Suppressor macrophage treated with lipopolysaccharide for 4 hours (primary cell): ENCODE measurements at regions not wholly inside any gene's neighbourhood (a gene's known extent, or its start where the extent isn't known, plus 50 kb on each side); places are given as distances from the start of the nearest gene placed in this dataset.

Source experiments
- DNase-seq: peaks from one replicate; pipeline ENCODE4 v3.0.0-alpha.2; 2020

- no peak for DNase-seq
Observed at GRCh38 chr11:29296680-29297079, 720.1 kb downstream of the KCNA4 start.

- DNase-seq: no peak
Observed at GRCh38 chr11:29293825-29294224, 723.0 kb downstream of the KCNA4 start.

GRCh38 chr11:29282088-29282487 lies 734.7 kb downstream of the KCNA4 start:
- DNase-seq: no peak

GRCh38 chr11:29281271-29281777 lies 735.5 kb downstream of the KCNA4 start:
- no peak for DNase-seq

GRCh38 chr11:29280452-29280851 lies 736.4 kb downstream of the KCNA4 start:
- DNase-seq: no peak

GRCh38 chr11:29279716-29280115 lies 737.1 kb downstream of the KCNA4 start:
- no peak for DNase-seq

GRCh38 chr11:29272019-29272654 lies 744.7 kb downstream of the KCNA4 start:
- DNase-seq: no peak

GRCh38 chr11:29271616-29272015 lies 745.2 kb downstream of the KCNA4 start:
- DNase-seq: no peak

GRCh38 chr11:29268733-29269132 lies 748.1 kb downstream of the KCNA4 start:
- no peak for DNase-seq

- no peak for DNase-seq
Observed at GRCh38 chr11:29265792-29266191, 751.0 kb downstream of the KCNA4 start.

- DNase-seq: no peak
Observed at GRCh38 chr11:29265381-29265780, 751.4 kb downstream of the KCNA4 start.

- DNase-seq: no peak
Observed at GRCh38 chr11:29263971-29264682, 752.7 kb downstream of the KCNA4 start.

- no peak for DNase-seq
Observed at GRCh38 chr11:29261831-29262230, 755.0 kb downstream of the KCNA4 start.

GRCh38 chr11:29260939-29261705 lies 755.7 kb downstream of the KCNA4 start:
- no peak for DNase-seq

GRCh38 chr11:29258411-29258810 lies 758.4 kb downstream of the KCNA4 start:
- no peak for DNase-seq

- no peak for DNase-seq
Observed at GRCh38 chr11:29256580-29256979, 760.2 kb downstream of the KCNA4 start.

GRCh38 chr11:29255401-29255800 lies 761.4 kb downstream of the KCNA4 start:
- no peak for DNase-seq

- DNase-seq: peak; percentile 11
Observed at GRCh38 chr11:29251738-29252137, 765.1 kb downstream of the KCNA4 start.

- DNase-seq: no peak
Observed at GRCh38 chr11:29249713-29250112, 767.1 kb downstream of the KCNA4 start.

GRCh38 chr11:29244355-29244754 lies 772.5 kb downstream of the KCNA4 start:
- DNase-seq: no peak

- DNase-seq: no peak
Observed at GRCh38 chr11:29243616-29244015, 773.2 kb downstream of the KCNA4 start.

GRCh38 chr11:29231991-29232390 lies 784.8 kb downstream of the KCNA4 start:
- no peak for DNase-seq

- DNase-seq: no peak
Observed at GRCh38 chr11:29231586-29231985, 785.2 kb downstream of the KCNA4 start.

GRCh38 chr11:29227811-29228210 lies 789.0 kb downstream of the KCNA4 start:
- DNase-seq: no peak
